Kidney epithelial cell (primary cell): ENCODE measurements at regions not wholly inside any gene's neighbourhood (a gene's known extent, or its start where the extent isn't known, plus 50 kb on each side); places are given as distances from the start of the nearest gene placed in this dataset.

ENCODE experiments used
- DNase-seq: peaks from one replicate; pipeline ENCODE4 v3.0.0-alpha.2; 2010; ENCODE audit warnings: low read depth
- H3K27me3 ChIP-seq: 2 replicates; pipeline ENCODE4 v1.6.0; 2011; ENCODE audit warnings: low read length; ENCODE audit not compliant: control insufficient read depth, insufficient read depth
- H3K36me3 ChIP-seq: 2 replicates; pipeline ENCODE4 v1.5.1; 2011; ENCODE audit warnings: low read length; ENCODE audit not compliant: control insufficient read depth, insufficient read depth
- H3K4me3 ChIP-seq: 2 replicates; pipeline ENCODE4 v1.5.1; 2011; ENCODE audit warnings: low read depth, mild to moderate bottlenecking, control low read depth, low read length
- CTCF ChIP-seq: IDR thresholded peaks from 2 replicates; pipeline ENCODE4 v1.5.1; 2011; ENCODE audit warnings: mild to moderate bottlenecking, moderate library complexity, low read length, control low read depth, inconsistent platforms; ENCODE audit not compliant: insufficient read depth, poor library complexity, severe bottlenecking

- DNase-seq: peak; percentile 43
- no peaks in the 10 kb centered on the region for H3K36me3 ChIP-seq
- H3K27me3 ChIP-seq: no peaks in the 10 kb centered on the region
- no peak overlapping the region for H3K4me3 ChIP-seq
- TF ChIP-seq CTCF: no peak
Observed at GRCh38 chr12:74963867-74964331, 245.7 kb downstream of the KCNC2 start.

- Histone ChIP-seq H3K4me3 (no peak overlapping the region), H3K36me3 (no peaks in the 10 kb centered on the region), H3K27me3 (no peaks in the 10 kb centered on the region)
- no peak for TF ChIP-seq CTCF
- DNase-seq: no peak
Observed at GRCh38 chr12:74964390-74964789, 245.2 kb downstream of the KCNC2 start.

GRCh38 chr12:74971201-74971600 is 238.4 kb downstream of the KCNC2 start:
- TF ChIP-seq CTCF: no peak
- H3K36me3 ChIP-seq: no peaks in the 10 kb centered on the region
- H3K4me3 ChIP-seq: no peak overlapping the region

GRCh38 chr12:74977832-74978481 is 231.7 kb downstream of the KCNC2 start:
- Histone ChIP-seq H3K36me3 (no peaks in the 10 kb centered on the region), H3K4me3 (no peak overlapping the region), H3K27me3 (no peaks in the 10 kb centered on the region)
- DNase-seq: no peak
- TF ChIP-seq CTCF: no peak

More at GRCh38 chr12:74971201-74971600, 238.4 kb downstream of the KCNC2 start:
- DNase-seq: no peak
- no peaks in the 10 kb centered on the region for H3K27me3 ChIP-seq

- no peak overlapping the region for H3K4me3 ChIP-seq
- H3K36me3 ChIP-seq: no peaks in the 10 kb centered on the region
- H3K27me3 ChIP-seq: no peaks in the 10 kb centered on the region
- DNase-seq: peak; percentile 4
- TF ChIP-seq CTCF: no peak
Observed at GRCh38 chr12:74980510-74980909, 229.1 kb downstream of the KCNC2 start.

GRCh38 chr12:74981541-74981940 is 228.1 kb downstream of the KCNC2 start:
- Histone ChIP-seq H3K4me3 (no peak overlapping the region), H3K36me3 (no peaks in the 10 kb centered on the region), H3K27me3 (no peaks in the 10 kb centered on the region)
- no peak for DNase-seq
- TF ChIP-seq CTCF: no peak
